Adrenal gland (tissue), 5 donors: ENCODE measurements at regions not wholly inside any gene's neighbourhood (a gene's known extent, or its start where the extent isn't known, plus 50 kb on each side); places are given as distances from the start of the nearest gene placed in this dataset.

Source experiments
- CTCF ChIP-seq, 6 experiments: fragments of 450-650 bp in 4 of 6; fragments of 200-600 bp in 2 of 6; sonication (generic) in 1 of 6; IDR thresholded peaks; 1 replicate in 5 of 6; 2 replicates in 1 of 6; pipeline versions ENCODE4 v1.5.1 to v1.8.0; 2016 to 2021; ENCODE audit warnings: antibody characterized with exemption in 6 of 6, mild to moderate bottlenecking in 2 of 6, moderate library complexity in 1 of 6
- POLR2A ChIP-seq, 2 donors: fragments of 450-650 bp; IDR thresholded peaks; one replicate each; pipeline ENCODE4 v1.6.1; 2017; ENCODE audit warnings: antibody characterized with exemption in 2 of 2, mild to moderate bottlenecking in 2 of 2, moderate library complexity in 1 of 2
- donor health status: DM: no; HTN: no; CAD: no.

- TF ChIP-seq CTCF (IDR thresholded peaks at IDR 0.05) (no peak), POLR2A (IDR thresholded peaks at IDR 0.05) (no peak)
Observed at GRCh38 chr2:13651684-13652131, 935.0 kb downstream of the TRIB2 start.
